ENCODE measurements at regions not wholly inside any gene's neighbourhood (a gene's known extent, or its start where the extent isn't known, plus 50 kb on each side); places are given as distances from the start of the nearest gene placed in this dataset.
"Not testable (repeated sequence)": the region's sequence is repeated elsewhere in the genome, so short reads cannot be mapped to it uniquely, and the experiment has no call there.

DNA sequence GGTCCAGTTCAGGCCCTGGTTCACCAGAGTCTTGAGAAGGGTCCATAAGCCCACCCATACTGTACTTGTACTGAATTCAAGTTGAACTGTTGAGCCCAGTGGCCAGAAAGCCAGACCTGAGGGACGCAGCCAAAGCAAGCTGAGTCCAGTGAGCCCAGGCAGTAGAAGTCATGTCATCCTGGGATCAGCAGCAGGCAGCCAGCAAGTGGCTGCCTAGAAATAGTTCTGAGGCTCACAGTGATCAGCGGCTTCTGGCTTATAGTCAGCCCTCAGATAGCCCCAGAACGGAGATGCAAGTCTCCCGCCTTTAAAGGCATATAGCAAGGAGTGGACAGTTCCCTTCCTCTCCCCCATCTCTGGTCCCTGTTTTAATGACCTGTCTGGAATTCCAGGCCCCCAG, 347.1 kb downstream of the FBXW7 start:
- intact Hi-C loops (cut with DNase I): no loop called here
- H3K4me3 ChIP-seq: no peak overlapping the region
- no peaks in the 10 kb centered on the region for H3K9me3 ChIP-seq
- no peaks in the 10 kb centered on the region for H3K36me3 ChIP-seq
- TF ChIP-seq, protein P1, sequence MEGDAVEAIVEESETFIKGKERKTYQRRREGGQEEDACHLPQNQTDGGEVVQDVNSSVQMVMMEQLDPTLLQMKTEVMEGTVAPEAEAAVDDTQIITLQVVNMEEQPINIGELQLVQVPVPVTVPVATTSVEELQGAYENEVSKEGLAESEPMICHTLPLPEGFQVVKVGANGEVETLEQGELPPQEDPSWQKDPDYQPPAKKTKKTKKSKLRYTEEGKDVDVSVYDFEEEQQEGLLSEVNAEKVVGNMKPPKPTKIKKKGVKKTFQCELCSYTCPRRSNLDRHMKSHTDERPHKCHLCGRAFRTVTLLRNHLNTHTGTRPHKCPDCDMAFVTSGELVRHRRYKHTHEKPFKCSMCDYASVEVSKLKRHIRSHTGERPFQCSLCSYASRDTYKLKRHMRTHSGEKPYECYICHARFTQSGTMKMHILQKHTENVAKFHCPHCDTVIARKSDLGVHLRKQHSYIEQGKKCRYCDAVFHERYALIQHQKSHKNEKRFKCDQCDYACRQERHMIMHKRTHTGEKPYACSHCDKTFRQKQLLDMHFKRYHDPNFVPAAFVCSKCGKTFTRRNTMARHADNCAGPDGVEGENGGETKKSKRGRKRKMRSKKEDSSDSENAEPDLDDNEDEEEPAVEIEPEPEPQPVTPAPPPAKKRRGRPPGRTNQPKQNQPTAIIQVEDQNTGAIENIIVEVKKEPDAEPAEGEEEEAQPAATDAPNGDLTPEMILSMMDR (IDR thresholded peaks at IDR 0.05): no peak
- ATAC-seq (no peak), DNase-seq (no peak)
- H3K27me3 ChIP-seq (ENCODE audit: low read depth): no peaks in the 10 kb centered on the region
- H3K27ac ChIP-seq: no peak overlapping the region
- no peaks in the 10 kb centered on the region for H3K4me1 ChIP-seq

DNA sequence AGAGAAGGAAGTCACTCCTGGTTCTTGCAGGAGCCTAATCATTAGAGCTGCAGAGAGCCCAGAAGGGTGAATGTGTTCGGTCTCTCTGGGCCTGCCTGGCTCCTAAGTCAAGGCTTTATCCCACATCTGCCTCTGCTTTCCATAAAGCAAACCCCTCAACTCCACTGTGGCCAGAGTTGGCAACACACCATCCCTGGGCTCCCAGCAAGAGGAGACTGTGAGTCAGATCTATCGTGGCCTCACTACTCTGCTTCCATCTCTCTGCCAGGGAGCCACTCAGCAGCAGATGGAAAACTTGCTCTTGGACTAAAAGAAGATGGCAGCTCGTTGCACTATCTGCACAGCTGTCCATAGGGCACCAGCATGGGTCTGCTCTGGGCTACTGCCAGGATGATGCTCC, 348.2 kb downstream of the FBXW7 start:
- TF ChIP-seq, protein P1 (IDR thresholded peaks at IDR 0.05): no peak
- intact Hi-C loops (cut with DNase I): no loop called here
- Histone ChIP-seq H3K9me3 (no peaks in the 10 kb centered on the region), H3K27me3 (ENCODE audit: low read depth) (no peaks in the 10 kb centered on the region), H3K4me1 (no peaks in the 10 kb centered on the region), H3K36me3 (no peaks in the 10 kb centered on the region), H3K27ac (no peak overlapping the region), H3K4me3 (no peak overlapping the region)
- ATAC-seq: no peak
- DNase-seq: no peak

DNA sequence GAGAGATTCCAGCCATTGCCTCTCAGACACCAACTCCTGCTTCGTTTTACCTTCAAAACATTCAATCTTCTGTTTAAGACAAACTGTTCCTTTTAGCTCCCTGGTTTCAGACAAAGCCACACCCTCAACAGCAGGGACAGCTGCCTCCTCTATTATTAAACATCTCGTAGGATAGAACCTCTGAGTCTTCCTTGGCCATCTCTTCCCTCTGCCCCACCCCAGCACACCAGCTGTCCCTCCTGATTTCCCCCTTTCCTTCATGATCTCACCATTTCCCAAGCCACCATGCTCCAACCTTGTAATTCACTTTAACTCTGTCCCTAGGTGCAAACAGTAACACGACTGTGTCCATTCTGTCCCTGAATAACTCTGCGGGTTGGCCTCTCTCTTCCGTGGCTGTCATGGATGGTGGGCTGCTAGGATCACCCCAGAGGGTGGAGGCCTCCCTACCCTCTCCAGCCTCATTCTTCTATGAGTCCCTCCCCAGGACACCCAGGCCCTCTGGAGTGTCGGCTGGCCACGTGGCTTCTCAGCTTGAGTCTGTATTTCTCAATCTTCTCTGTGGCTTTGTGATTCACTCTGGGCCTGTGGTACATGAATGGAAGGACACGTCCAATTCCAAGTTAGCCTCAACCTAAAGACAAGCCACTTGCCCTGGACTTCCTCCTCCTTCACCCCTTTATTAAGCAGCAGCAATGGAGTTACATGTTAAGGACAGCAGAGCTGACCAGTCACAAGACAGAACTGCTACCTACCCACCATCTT, 349.9 kb downstream of the FBXW7 start:
- H3K36me3 ChIP-seq: no peaks in the 10 kb centered on the region
- DNase-seq (no peak), ATAC-seq (no peak)
- H3K27me3 ChIP-seq (ENCODE audit: low read depth): no peaks in the 10 kb centered on the region
- intact Hi-C loops (cut with DNase I): no loop called here
- TF ChIP-seq, protein P1 (IDR thresholded peaks at IDR 0.05): no peak
- H3K27ac ChIP-seq: no peak overlapping the region
- H3K4me3 ChIP-seq: no peak overlapping the region
- no peaks in the 10 kb centered on the region for H3K9me3 ChIP-seq
- no peaks in the 10 kb centered on the region for H3K4me1 ChIP-seq

DNA sequence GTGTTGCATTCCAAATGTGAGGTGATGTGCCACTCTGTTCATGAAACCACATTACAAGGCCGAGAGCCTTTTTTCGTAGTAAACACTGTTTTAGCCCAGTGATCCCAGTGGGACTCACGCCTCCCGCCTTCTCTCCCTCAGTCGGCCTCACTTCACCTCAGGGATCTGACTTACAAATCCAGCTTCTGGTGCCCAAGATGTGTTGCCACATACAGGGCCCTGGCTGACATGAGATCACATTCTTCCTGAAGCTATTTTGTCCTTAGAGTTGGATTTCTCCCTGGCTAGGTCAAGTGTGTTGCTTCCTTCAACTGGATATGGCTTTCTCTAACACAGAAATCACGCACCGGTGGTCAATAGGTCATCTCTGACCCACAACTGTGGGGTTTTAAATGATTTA, 354.7 kb downstream of the FBXW7 start:
- H3K9me3 ChIP-seq: no peaks in the 10 kb centered on the region
- ATAC-seq (no peak), DNase-seq (no peak)
- TF ChIP-seq, protein P1 (IDR thresholded peaks at IDR 0.05): no peak
- no peak overlapping the region for H3K4me3 ChIP-seq
- H3K36me3 ChIP-seq: no peaks in the 10 kb centered on the region
- intact Hi-C loops (cut with DNase I): no loop called here
- H3K27ac ChIP-seq: no peak overlapping the region
- no peaks in the 10 kb centered on the region for H3K27me3 ChIP-seq (ENCODE audit: low read depth)
- H3K4me1 ChIP-seq: no peaks in the 10 kb centered on the region

DNA sequence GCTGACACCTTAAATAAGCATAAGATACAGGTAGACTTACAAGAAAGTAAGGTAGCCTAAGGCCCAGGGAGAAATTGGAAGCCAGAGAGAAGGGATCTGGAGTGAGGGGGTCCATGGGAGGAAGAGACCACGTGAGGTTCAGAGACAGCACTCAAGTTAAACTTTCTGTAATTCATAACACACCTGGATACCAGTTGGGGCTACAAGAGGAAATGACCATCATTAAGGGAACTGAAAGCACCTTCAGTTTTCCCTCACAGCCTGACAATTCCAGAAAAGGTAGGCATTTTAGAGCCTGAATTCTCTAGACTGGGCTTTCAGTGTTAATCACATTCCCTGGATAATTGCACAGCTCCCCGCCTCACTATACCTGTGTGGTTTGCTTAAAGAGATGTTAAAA, 355.5 kb downstream of the FBXW7 start:
- Histone ChIP-seq H3K36me3 (no peaks in the 10 kb centered on the region), H3K4me3 (no peak overlapping the region), H3K4me1 (no peaks in the 10 kb centered on the region), H3K9me3 (no peaks in the 10 kb centered on the region), H3K27me3 (ENCODE audit: low read depth) (no peaks in the 10 kb centered on the region), H3K27ac (no peak overlapping the region)
- intact Hi-C loops (cut with DNase I): no loop called here
- TF ChIP-seq, protein P1 (IDR thresholded peaks at IDR 0.05): no peak
- DNase-seq (no peak), ATAC-seq (no peak)

DNA sequence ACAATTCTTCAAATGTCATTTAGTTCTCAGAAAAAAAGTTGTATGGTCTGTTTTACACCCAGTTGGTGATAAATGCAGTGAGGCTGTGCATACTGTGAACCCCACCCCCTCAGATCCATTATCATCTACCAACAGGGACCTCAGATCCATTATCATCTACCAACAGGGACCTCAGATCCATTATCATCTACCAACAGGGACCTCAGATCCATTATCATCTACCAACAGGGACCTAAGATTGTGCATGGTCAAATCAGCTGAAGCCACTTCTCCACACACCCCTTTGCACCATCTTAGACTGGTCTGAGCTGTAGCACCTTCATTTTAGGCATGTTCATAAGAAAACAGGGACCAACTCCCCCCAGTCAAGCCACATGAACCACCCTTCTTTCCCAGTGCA, 358.4 kb downstream of the FBXW7 start:
- H3K9me3 ChIP-seq; H3K4me3 ChIP-seq; H3K36me3 ChIP-seq; intact Hi-C loops (cut with DNase I); DNase-seq; H3K27me3 ChIP-seq (ENCODE audit: low read depth); ATAC-seq; H3K27ac ChIP-seq; H3K4me1 ChIP-seq: not testable (repeated sequence)
